HuH-7.5 (cell line): ENCODE measurements at regions not wholly inside any gene's neighbourhood (a gene's known extent, or its start where the extent isn't known, plus 50 kb on each side); places are given as distances from the start of the nearest gene placed in this dataset.
"Not testable (repeated sequence)": the region's sequence is repeated elsewhere in the genome, so short reads cannot be mapped to it uniquely, and the experiment has no call there.

Source experiments
- DNase-seq: peaks from one replicate; pipeline ENCODE4 v3.0.0; 2011; ENCODE audit warnings: low spot score

DNA sequence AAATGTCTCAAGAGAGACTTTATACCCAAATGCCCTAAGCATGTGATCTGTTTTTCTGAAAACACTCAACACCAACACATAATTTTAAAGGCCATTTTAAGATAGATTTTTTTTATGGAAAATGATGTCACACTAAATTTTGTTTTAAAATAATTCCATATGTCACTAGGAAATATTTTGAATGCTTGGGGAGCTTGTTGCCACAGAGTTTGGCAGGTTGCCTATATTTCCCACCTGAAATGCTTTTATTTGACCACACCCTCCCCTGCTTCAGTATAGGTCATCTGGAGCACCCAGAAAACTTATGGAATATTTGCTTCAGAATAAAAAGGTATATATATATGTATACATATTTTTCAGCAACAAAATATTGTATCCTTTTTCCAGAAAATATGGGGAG, 180.0 kb upstream of the ANK3 start:
- no peak for DNase-seq

DNA sequence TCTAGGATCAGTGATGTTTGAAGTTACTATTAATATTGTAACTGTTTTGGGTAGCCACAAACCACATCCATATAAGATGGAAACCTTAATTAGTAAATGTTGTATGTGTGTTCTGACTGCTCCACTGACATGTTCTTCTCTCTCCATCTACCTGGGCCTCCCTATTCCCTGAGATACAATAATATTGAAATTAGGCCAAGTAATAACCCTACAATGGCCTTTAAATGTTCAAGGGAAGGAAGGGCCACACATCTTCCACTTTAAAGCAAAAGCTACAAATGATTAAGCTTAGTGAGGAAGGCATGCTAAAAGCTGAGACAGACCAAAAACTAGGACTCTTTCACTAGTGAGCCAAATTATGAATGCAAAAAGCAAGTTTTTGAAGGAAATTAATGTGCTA, 176.4 kb upstream of the ANK3 start:
- DNase-seq, result no peak

DNA sequence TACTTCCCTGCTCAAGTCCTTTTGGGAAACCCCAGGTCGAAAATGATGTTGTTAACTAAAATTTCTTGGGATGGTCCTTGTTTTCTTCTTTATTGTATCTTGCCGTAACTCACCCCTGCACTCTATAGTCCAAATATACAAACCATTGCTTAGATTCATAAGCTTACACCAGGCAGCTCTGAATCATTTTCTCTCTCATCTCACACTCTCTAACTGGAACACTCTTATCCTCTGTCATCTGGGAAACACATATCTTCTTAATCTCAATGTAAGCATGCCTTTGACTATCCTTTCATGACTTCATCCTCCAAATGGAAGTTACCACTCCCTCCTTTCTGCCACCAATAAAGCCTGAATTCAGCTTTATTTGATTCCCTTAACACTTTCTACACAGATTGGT, 175.8 kb upstream of the ANK3 start:
- DNase-seq, result no peak

DNA sequence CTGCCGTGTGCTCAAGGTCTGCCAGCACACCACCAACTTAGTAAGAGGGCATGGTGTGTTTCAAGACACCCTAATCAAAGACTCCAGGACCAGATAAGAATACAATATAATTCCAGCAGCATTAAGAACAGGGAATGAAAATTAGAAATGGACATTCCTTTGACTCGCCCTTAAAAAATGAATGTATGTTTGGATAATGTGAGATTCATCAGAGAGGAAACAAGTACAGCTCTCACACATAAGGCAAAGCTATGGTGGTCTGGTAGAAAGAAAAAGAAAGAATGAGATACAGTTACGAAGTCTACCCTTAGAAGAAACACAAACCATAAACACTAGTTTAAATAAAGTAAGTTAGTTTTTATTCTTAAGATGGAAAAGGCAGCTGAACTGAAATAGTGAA, 174.8 kb upstream of the ANK3 start:
- DNase-seq, result no peak

DNA sequence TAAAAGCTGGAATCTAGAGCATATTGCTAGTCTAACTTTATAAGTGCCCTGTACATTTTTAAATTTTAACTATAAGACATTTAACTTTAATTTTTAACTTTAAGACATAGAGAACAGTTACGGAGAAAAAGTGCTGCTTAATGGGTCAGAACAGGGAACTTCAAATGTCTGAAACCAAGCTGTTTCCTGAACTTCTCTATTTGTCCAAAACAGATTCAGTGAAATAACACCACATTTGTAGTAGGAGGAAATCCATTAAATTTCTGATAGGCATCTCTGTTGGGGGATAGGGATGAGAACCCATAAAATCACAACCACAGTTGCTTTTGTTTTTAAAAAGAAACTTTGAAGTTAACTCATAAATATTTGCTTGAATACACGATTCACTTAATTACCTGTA, 170.8 kb upstream of the ANK3 start:
- no peak for DNase-seq

DNA sequence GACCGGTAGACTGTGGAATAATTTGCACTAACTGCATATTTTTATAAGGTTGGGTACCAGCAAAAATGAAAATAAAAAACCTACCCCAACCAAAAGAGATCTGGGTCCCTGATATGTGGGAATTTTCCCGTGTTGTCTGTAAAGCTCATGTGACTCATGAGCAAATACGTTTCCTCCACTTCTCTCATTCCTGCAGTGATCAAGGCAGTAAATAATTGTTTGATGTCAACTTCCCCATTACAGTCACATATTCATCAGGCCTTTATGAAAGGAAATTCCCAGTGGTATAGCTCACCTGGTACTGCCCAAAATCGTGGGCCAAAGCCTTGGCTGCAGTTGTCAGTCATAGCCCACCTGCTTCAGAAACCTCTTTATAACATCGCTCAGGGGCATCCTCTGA, 166.0 kb upstream of the ANK3 start:
- no peak for DNase-seq

DNA sequence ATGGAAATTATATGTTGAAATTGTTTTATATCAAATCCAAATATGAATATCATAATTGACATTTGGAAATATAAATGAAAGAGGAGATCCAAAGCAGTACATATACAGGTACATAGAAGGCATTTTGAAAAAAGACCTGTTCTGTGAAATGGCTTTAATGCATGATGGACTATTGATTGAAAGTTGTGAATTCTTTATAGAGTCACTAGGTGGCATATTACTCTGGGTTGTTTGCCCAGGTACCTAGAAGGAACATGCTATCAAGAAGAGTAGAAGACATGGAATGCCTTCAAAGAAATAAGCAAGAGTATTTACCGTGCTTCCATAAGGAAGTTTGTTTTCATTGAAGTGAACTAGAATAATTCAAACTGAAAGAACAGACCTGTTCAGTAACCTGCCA, 160.0 kb upstream of the ANK3 start:
- no peak for DNase-seq

DNA sequence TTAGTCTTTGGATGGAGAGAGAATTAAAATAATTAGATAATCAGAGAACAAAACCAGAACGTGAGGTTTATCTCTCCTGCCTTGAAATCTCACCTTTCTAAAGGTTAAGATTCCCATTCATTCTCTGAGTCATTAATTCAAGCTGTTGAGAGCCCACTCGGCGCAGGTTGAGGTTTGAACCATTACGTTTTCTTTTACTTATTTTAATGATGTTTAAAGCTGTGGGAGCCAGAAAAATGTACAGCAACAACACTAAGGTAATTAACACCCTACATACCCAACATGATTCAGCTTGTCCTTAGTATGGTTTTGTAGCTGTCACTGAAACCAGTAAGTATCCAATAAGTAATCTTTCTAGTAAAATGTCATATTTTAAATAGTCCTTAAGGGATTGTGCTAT, 153.0 kb upstream of the ANK3 start:
- no peak for DNase-seq

DNA sequence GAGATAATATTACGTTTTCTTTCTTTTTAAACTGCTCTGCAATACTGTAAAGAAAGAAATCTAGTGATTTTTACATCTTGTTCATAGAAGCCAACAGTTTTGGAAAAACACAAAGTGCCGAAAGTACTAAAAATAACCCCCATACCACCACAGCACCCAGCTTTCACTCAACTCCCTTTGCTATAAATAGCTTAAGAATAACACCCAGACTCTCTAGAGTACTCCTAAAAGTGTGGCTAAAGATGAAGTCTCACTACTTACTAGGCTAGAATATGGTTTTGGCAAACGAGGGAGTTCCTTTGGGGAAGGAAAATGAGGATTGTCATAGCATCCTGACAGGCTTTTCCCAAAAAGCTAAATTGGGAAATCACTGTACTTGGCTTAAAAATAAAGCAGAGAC, 151.8 kb upstream of the ANK3 start:
- DNase-seq, result no peak

DNA sequence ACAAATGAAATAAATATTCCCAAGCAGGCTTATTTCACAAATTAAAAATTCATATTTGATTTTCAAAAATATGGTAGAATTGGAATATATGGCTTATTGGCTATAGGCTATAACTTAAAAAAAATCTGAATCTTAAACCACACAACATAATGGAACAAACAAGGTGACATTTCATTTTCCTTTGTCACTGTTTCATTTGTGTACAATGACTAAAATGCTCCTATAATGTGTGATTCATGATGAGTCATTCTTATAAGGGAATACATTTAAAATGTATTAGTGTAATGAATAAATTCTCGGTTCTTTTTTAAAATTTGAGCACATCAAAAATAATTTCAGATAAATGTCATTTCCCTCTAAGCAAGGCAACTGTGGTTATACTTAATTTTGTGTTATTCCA, 148.0 kb upstream of the ANK3 start:
- no peak for DNase-seq

DNA sequence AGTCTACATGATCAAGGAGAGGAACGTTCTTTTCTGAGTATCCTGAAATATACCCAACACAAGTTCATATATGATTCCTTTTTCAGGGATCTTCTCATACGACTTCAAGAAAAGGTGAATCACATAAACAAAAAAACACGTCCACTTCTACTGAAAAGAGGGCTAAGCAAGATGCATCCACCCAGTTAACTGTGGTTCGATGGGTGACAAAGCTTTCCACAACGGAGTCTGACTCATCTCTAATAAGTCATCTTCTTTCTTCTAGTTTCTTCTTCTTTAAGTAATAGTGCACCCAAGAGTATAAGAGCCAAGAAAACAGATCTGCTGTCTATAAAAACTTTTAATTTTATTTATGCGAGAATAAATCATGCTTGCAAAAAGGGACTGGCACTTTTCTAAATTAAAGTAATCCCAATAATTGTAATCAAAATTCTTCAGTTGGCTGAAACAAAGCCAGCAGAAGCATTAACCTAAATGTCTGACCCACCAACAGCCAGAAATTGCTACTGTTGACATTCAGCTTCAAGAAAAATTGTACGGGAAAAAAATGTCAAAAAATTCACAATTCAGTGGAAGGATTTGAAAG, 146.9 kb upstream of the ANK3 start:
- DNase-seq, result no peak

DNA sequence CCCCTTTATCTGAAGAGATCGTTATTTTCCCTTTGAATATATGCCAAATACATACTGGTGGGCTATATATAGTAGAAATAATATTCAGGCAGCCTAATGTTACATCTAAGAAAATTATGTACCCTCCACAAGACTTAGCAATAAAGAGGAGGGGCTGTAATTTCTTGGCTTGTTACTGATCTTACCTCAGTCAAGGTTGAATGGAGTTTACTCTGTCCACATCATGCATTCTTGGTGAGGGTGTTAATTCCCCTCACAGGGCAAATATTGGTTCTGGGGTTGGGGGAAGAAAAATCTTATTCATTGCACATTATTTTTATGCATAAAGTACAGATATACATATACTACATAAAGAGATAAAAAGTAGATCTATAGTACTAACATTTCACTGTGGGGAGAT, 145.8 kb upstream of the ANK3 start:
- no peak for DNase-seq

DNA sequence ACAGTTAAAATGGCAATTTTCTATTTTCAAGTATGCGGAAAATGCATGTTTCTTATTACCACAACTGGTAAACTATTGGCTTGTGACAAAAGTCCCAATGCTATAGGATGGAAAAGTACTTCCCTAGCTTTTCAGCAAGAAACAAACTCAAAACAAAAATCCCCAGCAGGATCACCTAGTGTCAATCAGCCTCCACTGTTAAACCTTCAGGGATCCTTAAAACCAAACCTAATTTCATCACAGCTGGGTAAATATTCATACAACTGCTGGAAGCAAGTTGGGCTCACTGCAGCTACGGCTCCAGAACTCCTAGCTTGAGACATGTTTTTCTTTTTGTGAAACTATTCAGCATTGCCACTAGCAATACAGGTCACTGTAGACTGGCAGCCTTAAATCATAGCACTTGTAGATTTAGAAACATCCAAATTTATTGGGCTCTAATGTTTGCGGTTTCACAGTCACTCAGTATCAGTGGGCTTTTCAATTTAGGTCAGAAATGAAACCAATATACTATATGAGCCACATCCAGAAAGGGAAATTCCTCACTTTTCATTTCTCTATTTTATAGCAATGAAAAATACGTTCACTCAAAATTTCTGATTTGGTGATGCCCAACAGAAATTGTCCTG, 145.2 kb upstream of the ANK3 start:
- no peak for DNase-seq

DNA sequence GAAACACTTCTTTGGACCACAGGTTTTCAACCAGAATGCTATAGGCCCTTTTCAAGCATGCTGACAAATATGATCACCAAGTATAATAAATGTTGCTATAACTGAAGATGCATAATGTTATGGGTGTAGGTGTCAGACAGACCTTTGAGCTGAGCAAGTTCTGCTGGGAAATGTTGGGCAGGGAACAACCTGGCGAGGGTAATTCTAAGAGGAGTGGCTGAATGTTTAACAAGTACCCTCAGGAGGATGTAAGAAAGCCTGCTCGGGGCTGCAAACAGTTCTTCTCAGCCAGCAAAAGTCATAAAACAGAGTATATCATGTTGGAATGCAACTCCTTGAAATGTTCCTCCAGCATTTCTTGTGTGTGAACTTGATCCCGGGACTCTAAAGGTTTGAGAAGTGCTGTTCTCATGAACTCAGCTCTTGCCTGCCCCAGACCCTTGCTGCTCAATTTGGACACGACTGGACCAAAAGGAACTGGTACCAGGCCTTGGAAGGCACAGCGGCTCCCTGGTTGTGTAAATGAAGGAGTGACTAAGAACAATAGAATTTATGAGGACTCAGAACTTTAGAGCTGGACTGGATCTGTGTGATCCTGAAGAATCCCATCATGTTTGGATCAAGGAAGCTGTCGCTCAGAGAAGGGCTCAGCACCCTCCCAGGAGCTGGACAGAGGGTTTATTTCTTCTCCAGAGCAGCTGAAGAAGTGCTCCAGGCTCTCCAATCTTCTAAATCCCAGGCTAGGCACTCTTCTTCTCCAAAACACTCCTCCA, 143.2 kb upstream of the ANK3 start:
- DNase-seq, result no peak

DNA sequence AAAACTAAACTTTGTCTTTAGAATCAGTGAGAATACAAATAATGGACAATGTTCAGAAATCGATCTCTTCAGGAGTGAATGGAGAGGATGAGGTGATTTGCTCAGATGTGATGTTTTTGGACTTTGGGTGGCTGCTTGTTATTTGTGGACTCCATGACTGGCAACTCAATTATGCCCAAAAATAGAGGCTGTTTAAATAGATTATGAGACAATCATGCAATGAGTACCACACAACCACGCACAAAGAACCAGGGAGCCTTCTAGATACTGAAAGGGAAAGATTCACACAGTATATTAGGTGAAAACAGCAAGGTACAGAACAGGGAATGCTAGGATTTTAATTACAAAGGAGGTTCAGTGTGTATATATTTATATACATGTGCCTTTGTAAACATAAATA, 141.3 kb upstream of the ANK3 start:
- DNase-seq, result no peak

DNA sequence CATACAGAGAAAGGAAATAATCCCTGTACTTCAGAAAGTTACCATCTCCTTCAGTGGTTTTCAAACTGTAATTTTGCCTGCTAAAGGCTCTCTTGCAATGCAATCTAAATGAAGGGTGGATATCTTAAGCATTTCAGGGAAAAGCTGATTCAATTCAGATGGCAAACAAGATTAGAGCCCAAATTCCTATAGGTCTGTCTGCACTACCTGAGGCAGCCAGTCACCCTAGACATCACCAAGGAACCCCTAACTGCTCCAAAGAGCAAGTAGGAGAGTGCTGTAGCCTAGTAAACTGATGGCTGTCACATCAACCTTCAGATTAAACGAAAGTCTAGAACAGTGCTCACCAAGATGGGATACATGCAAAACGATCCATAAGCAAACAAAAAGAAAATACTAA, 138.0 kb upstream of the ANK3 start:
- DNase-seq, result no peak

DNA sequence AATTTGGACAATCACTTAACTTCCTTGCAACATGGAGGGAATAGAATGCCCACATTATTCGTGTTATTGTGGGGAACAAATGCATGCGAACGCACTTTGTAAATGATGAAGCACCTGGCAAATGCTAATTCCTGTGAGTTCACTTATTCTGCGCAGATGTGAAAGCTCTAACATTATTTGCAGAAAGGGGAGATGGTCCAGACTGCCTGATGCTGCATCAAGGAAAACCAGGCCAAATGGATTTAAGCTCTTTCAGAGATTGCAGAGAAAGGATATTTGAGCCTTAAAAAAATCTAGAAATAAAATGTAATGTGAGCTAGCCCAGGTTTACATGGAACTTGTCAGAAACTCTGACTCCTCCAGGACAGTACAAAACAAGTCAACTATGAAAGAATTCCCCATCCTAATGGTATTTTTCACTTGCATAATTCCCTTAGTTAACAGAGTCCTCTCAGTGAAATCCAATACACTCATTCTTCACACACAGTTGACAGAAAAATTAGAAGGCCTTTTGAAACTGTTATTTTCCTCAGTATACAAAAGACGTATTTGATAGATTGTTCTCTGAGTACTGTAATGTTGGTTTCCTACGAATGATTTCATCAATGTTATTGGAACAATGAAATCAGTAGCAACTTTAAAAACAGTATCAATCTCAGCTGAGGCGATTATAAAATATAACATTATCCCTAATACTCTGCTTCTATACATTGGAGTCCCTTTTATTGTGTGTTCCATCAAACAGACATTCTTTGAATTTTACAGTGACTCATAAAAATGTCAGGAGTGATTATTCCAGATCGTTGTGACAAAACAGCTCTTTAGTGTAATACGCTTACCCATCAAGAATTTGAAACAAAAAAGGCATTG, 136.3 kb upstream of the ANK3 start:
- DNase-seq, result no peak

DNA sequence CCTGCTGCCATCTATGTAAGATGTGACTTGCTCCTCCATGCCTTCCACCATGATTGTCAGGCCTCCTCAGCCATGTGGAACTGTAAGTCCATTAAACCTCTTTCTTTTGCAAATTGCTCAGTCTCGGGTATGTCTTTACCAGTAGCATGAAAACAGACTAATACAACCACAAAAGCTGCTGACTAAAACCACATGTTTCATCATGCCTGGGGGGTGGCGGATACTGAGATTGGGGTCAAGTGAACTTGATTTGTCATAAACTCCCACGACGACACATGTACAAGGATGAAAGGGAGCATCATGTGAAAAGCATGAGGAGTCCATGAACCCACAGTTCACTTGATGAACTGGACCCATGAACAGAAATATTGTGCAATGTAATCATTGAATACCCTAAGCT, 134.9 kb upstream of the ANK3 start:
- DNase-seq, result no peak

DNA sequence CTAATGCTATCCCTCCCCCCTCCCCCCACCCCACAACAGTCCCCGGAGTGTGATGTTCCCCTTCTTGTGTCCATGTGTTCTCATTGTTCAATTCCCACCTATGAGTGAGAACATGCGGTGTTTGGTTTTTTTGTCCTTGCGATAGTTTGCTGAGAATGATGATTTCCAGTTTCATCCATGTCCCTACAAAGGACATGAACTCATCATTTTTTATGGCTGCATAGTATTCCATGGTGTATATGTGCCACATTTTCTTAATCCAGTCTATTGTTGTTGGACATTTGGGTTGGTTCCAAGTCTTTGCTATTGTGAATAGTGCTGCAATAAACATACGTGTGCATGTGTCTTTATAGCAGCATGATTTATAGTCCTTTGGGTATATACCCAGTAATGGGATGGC, 133.7 kb upstream of the ANK3 start:
- not testable (repeated sequence) for DNase-seq

DNA sequence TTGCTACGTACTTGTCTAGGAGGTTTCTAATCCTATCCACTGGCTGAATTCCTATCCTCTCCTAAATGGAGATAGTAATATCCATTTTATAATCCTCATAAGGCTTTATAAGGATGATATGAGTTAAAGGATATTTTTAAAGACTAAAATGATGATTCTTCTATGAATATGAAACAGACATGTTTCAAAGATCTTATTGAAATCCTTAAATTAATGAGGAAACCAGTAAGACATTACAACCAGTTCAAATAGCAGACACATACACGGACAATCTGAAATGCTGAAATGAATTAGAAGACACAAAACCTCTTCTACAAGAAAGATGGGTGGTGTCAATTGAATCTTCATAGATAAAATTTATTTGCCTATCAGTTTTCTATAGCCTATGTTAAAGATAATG, 132.9 kb upstream of the ANK3 start:
- DNase-seq, result no peak

DNA sequence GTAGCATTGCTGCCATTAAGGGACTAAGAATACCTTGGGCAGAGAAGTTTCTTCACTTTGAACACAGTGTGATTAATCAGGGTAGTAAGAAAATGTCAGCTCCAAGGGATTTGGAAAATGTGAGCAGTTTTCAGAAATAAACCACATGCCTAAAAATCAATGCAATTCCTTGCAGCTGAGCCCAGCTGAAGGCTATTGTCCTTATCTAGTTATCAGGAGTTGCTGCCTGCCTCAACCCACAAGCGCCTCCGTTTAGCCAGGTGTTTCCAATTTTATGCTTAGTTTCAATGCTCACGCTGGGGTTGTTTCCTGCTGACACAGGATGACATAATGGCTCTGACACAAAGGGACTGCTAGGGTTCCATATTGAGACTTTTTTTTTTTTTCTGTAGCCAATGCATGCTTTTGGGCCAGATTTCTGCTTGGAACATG, 132.3 kb upstream of the ANK3 start:
- no peak for DNase-seq

DNA sequence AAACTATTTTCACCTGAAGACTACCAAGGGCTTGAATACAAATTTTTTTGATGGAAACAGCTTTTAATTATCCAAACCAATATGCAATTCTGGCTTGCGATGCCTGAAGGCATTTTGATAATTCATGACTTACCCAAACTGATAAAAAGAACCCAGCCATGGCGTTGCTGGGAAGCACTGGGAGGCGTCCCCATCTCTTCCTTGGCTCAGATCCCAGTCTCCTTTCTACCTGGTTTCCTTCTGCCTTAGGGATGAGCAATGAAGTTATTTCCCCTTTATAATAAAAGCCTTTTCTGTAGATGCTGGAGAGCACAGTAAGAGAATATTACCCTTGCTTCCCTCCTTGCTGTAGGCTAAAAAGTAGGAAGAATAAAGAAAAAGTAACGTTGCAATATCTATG, 129.1 kb upstream of the ANK3 start:
- no peak for DNase-seq

DNA sequence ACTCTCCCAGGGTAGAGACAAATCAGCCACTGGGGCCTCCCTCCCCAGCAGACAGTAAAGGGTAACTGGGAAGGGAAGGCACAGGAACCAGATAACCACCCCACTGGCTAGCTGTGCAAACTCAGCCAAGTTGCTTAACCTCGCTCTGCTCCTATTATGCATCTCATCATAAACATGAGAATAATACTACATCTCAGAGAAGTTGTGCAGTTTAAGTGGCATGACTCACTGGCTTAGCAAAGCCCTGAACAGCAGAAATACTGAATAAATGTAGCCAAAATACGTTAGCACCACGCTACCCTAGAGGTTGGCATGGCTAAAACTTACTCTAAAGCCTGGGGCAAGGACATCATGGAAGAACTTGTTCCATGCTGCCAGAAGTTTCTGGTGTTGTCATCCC, 128.1 kb upstream of the ANK3 start:
- no peak for DNase-seq
